Mesenchymal stem cell (in vitro differentiated cells and primary cell): ENCODE measurements at regions not wholly inside any gene's neighbourhood (a gene's known extent, or its start where the extent isn't known, plus 50 kb on each side); places are given as distances from the start of the nearest gene placed in this dataset.
A peak's percentile ranks its signal among the peaks of the same experiment; 100 is the strongest.
"Not testable (repeated sequence)": the region's sequence is repeated elsewhere in the genome, so short reads cannot be mapped to it uniquely, and the experiment has no call there.

Experiments used
- DNase-seq: peaks from one replicate; pipeline ENCODE4 v3.0.0-alpha.2; 2013
- H2AFZ ChIP-seq: one replicate; pipeline ENCODE4 v1.6.1; 2013; ENCODE audit warnings: low read depth, mild to moderate bottlenecking, control low read depth, inconsistent platforms, low read length, moderate library complexity
- H2AK5ac ChIP-seq: 2 replicates; pipeline ENCODE4 v1.6.1; 2013; ENCODE audit warnings: low read length, moderate library complexity, mild to moderate bottlenecking, inconsistent platforms; ENCODE audit not compliant: severe bottlenecking
- H2BK120ac ChIP-seq: one replicate; pipeline ENCODE4 v1.6.1; 2013; ENCODE audit warnings: low read depth, mild to moderate bottlenecking, inconsistent platforms, low read length, moderate library complexity
- H2BK12ac ChIP-seq, 2 experiments: one replicate each; pipeline ENCODE4 v1.6.1; 2013; ENCODE audit warnings: inconsistent platforms in 2 of 2, low read length in 2 of 2, mild to moderate bottlenecking in 2 of 2, moderate library complexity in 2 of 2, control low read depth in 1 of 2
- H2BK15ac ChIP-seq: one replicate; pipeline ENCODE4 v1.6.1; 2013; ENCODE audit warnings: mild to moderate bottlenecking, low read depth, inconsistent platforms; ENCODE audit not compliant: poor library complexity, severe bottlenecking
- H2BK5ac ChIP-seq: 2 replicates; pipeline ENCODE4 v1.6.1; 2013; ENCODE audit warnings: low read depth, mild to moderate bottlenecking, low read length, control low read depth, inconsistent platforms; ENCODE audit not compliant: poor library complexity, severe bottlenecking
- H3K14ac ChIP-seq, 2 experiments: one replicate each; pipeline ENCODE4 v1.6.1; 2013; ENCODE audit warnings: inconsistent platforms in 2 of 2, low read length in 2 of 2, control low read depth in 1 of 2, mild to moderate bottlenecking in 1 of 2, moderate library complexity in 1 of 2
- H3K18ac ChIP-seq, 2 experiments: one replicate each; pipeline ENCODE4 v1.6.1; 2013; ENCODE audit warnings: inconsistent platforms in 2 of 2, low read length in 2 of 2, control low read depth in 1 of 2, low read depth in 1 of 2, mild to moderate bottlenecking in 1 of 2
- H3K23ac ChIP-seq, 2 experiments: one replicate each; pipeline ENCODE4 v1.6.1; 2013; ENCODE audit warnings: inconsistent platforms in 2 of 2, low read length in 2 of 2, mild to moderate bottlenecking in 2 of 2, moderate library complexity in 2 of 2, control low read depth in 1 of 2
- H3K27ac ChIP-seq: 2 replicates; pipeline ENCODE4 v1.5.1; 2013; ENCODE audit warnings: mild to moderate bottlenecking, moderate library complexity, low read length, control low read depth, inconsistent platforms; ENCODE audit not compliant: poor library complexity, severe bottlenecking
- H3K27me3 ChIP-seq, 2 experiments: 2 replicates each; pipeline versions ENCODE4 v1.6.1 to v1.7.0; 2013; ENCODE audit warnings: low read length in 2 of 2, mild to moderate bottlenecking in 2 of 2, moderate library complexity in 2 of 2, control low read depth in 1 of 2, inconsistent platforms in 1 of 2; ENCODE audit not compliant: control insufficient read depth in 1 of 2, insufficient read depth in 1 of 2
- H3K36me3 ChIP-seq, 2 experiments: 2 replicates each; pipeline versions ENCODE4 v1.6.1 to v1.7.0; 2013; ENCODE audit warnings: low read length in 2 of 2, control low read depth in 1 of 2, inconsistent platforms in 1 of 2, low read depth in 1 of 2, mild to moderate bottlenecking in 1 of 2; ENCODE audit not compliant: insufficient read depth in 2 of 2, control insufficient read depth in 1 of 2
- H3K4ac ChIP-seq, 2 experiments: one replicate each; pipeline ENCODE4 v1.6.1; 2013; ENCODE audit warnings: inconsistent platforms in 2 of 2, low read length in 2 of 2, mild to moderate bottlenecking in 2 of 2, moderate library complexity in 2 of 2, control low read depth in 1 of 2, low read depth in 1 of 2
- H3K4me1 ChIP-seq: 2 replicates; pipeline ENCODE4 v1.6.1; 2013; ENCODE audit warnings: low read depth, low read length, control low read depth; ENCODE audit not compliant: control insufficient read depth, insufficient read depth
- H3K4me2 ChIP-seq: 2 replicates; pipeline ENCODE4 v1.6.1; 2013; ENCODE audit warnings: low read length, mild to moderate bottlenecking, inconsistent platforms; ENCODE audit not compliant: poor library complexity, severe bottlenecking
- H3K4me3 ChIP-seq, 2 experiments: 2 replicates each; pipeline versions ENCODE4 v1.5.1 to v1.7.0; 2013; ENCODE audit warnings: low read length in 2 of 2, mild to moderate bottlenecking in 2 of 2, control low read depth in 1 of 2, low read depth in 1 of 2; ENCODE audit not compliant: insufficient read depth in 1 of 2
- H3K79me1 ChIP-seq: replicated peaks from 2 replicates; pipeline ENCODE4 v1.6.1; 2013; ENCODE audit warnings: mild to moderate bottlenecking, control low read depth, low read length, inconsistent platforms; ENCODE audit not compliant: poor library complexity, severe bottlenecking
- H3K9ac ChIP-seq: 2 replicates; pipeline ENCODE4 v1.7.0; 2013; ENCODE audit warnings: mild to moderate bottlenecking, low read length, moderate library complexity
- H3K9me3 ChIP-seq: 2 replicates; pipeline ENCODE4 v1.7.0; 2013; ENCODE audit warnings: mild to moderate bottlenecking, low read length; ENCODE audit not compliant: control insufficient read depth
- H4K8ac ChIP-seq: one replicate; pipeline ENCODE4 v1.6.1; 2013; ENCODE audit warnings: inconsistent platforms, mild to moderate bottlenecking, low read length, moderate library complexity
- H4K91ac ChIP-seq: one replicate; pipeline ENCODE4 v1.6.1; 2013; ENCODE audit warnings: mild to moderate bottlenecking, low read length, inconsistent platforms
- WGBS: methylation state at CpG from one replicate; pipeline ENCODE4 v1.1.7; 2013; ENCODE audit warnings: mixed read lengths; 5-methylcytosine and 5-hydroxymethylcytosine counted together

GRCh38 chr5:14928661-14929060 is 57.1 kb upstream of the ANKH start:
- no peak for DNase-seq
- Histone ChIP-seq H3K9me3 (no peaks in the 10 kb centered on the region), H3K79me1 (no peaks in the 10 kb centered on the region), H3K27ac (no peak overlapping the region), H3K4me2 (no peak overlapping the region), H3K14ac (no peak overlapping the region), H3K4me3 (no peak overlapping the region), H2AK5ac (no peak overlapping the region), H3K23ac (no peak overlapping the region), H2AFZ (no peak overlapping the region), H2BK12ac (no peak overlapping the region), H2BK5ac (no peak overlapping the region), H3K27me3 (no peaks in the 10 kb centered on the region), H3K4ac (no peak overlapping the region), H3K36me3 (no peaks in the 10 kb centered on the region), H4K8ac (no peak overlapping the region), H4K91ac (no peak overlapping the region), H2BK120ac (no peak overlapping the region), H3K4me1 (peaks cover 7% of the 10 kb centered on the region), H3K9ac (no peak overlapping the region), H3K18ac (no peak overlapping the region), H2BK15ac (no peak overlapping the region)
- WGBS = 86% methylated on average over 1 of the region's 1 CpG

GRCh38 chr5:14925326-14925725 is 53.7 kb upstream of the ANKH start:
- Histone ChIP-seq H2AFZ (no peak overlapping the region), H4K8ac (no peak overlapping the region), H3K14ac (no peak overlapping the region), H3K18ac (no peak overlapping the region), H2BK120ac (no peak overlapping the region), H2BK12ac (no peak overlapping the region), H3K79me1 (no peaks in the 10 kb centered on the region), H3K4ac (no peak overlapping the region), H2BK5ac (no peak overlapping the region), H3K4me1 (peaks cover 7% of the 10 kb centered on the region), H2AK5ac (no peak overlapping the region), H3K9ac (peak overlapping the region; percentile 62), H3K23ac (no peak overlapping the region), H4K91ac (no peak overlapping the region), H3K27me3 (no peaks in the 10 kb centered on the region), H3K4me3 (peak overlapping the region in 1 of 2 experiments; percentile 5), H3K27ac (no peak overlapping the region), H3K9me3 (no peaks in the 10 kb centered on the region), H3K4me2 (no peak overlapping the region), H3K36me3 (no peaks in the 10 kb centered on the region), H2BK15ac (no peak overlapping the region)
- WGBS = 100% methylated on average over 3 of the region's 3 CpGs
- DNase-seq = peak; percentile 3

GRCh38 chr5:14922952-14923351 is 51.4 kb upstream of the ANKH start:
- H2BK15ac ChIP-seq, H3K4me3 ChIP-seq, H3K4me1 ChIP-seq, H4K8ac ChIP-seq, H3K14ac ChIP-seq, H3K9ac ChIP-seq, H3K27ac ChIP-seq, H2BK12ac ChIP-seq, H3K79me1 ChIP-seq, H3K4me2 ChIP-seq, H3K23ac ChIP-seq, H2BK120ac ChIP-seq, H2BK5ac ChIP-seq, H3K27me3 ChIP-seq, H4K91ac ChIP-seq, H3K36me3 ChIP-seq, H3K4ac ChIP-seq, H3K18ac ChIP-seq, H3K9me3 ChIP-seq, H2AK5ac ChIP-seq, H2AFZ ChIP-seq, DNase-seq: not testable (repeated sequence)
- WGBS = 84% methylated on average over 6 of the region's 6 CpGs

- H3K36me3 ChIP-seq = no peaks in the 10 kb centered on the region
- H4K8ac ChIP-seq = peak overlapping the region; percentile 32
- H3K4me2 ChIP-seq = no peak overlapping the region
- no peak overlapping the region for H3K23ac ChIP-seq
- H3K4me3 ChIP-seq = no peak overlapping the region
- no peaks in the 10 kb centered on the region for H3K9me3 ChIP-seq
- H3K4me1 ChIP-seq = peaks cover 7% of the 10 kb centered on the region
- H3K27ac ChIP-seq = no peak overlapping the region
- no peak overlapping the region for H2BK15ac ChIP-seq
- H3K18ac ChIP-seq = no peak overlapping the region
- no peaks in the 10 kb centered on the region for H3K27me3 ChIP-seq
- no peak overlapping the region for H2BK12ac ChIP-seq
- no peak for DNase-seq
- no peak overlapping the region for H2BK120ac ChIP-seq
- no peaks in the 10 kb centered on the region for H3K79me1 ChIP-seq
- no peak overlapping the region for H3K9ac ChIP-seq
- WGBS = 94% methylated on average over 9 of the region's 9 CpGs
- no peak overlapping the region for H2AFZ ChIP-seq
- no peak overlapping the region for H2BK5ac ChIP-seq
- no peak overlapping the region for H2AK5ac ChIP-seq
- H4K91ac ChIP-seq = peak overlapping the region; percentile 44
- no peak overlapping the region for H3K4ac ChIP-seq
- no peak overlapping the region for H3K14ac ChIP-seq
Observed at GRCh38 chr5:14922456-14922855, 50.9 kb upstream of the ANKH start.
